SK-N-SH (cell line): ENCODE measurements at regions not wholly inside any gene's neighbourhood (a gene's known extent, or its start where the extent isn't known, plus 50 kb on each side); places are given as distances from the start of the nearest gene placed in this dataset.

ENCODE experiments used
- CTCF ChIP-seq: fragments of 200-600 bp; sonication (generic); IDR thresholded peaks from 2 replicates; pipeline ENCODE4 v1.6.1; 2017; ENCODE audit warnings: antibody characterized with exemption, mild to moderate bottlenecking, moderate library complexity
- FOXM1 ChIP-seq: IDR thresholded peaks from 2 replicates; pipeline ENCODE4 v1.4.0; 2012; ENCODE audit warnings: low read depth, mild to moderate bottlenecking
- SIN3A ChIP-seq: IDR thresholded peaks from 2 replicates; pipeline ENCODE4 v1.6.1; 2012; ENCODE audit warnings: low read depth, mild to moderate bottlenecking, low read length, moderate library complexity, borderline replicate concordance
- TEAD4 ChIP-seq: IDR thresholded peaks from 2 replicates; pipeline ENCODE4 v1.4.0; 2012; ENCODE audit warnings: mild to moderate bottlenecking, borderline replicate concordance; ENCODE audit not compliant: insufficient read depth

- TF ChIP-seq CTCF: no peak
- no peak for TF ChIP-seq FOXM1
- no peak for TF ChIP-seq SIN3A
- TF ChIP-seq TEAD4: no peak
Measured at GRCh38 chr1:238628110-238628509, 737.4 kb upstream of the ZP4 start.
